Right ventricle myocardium inferior (tissue), 1 donor: ENCODE measurements at regions not wholly inside any gene's neighbourhood (a gene's known extent, or its start where the extent isn't known, plus 50 kb on each side); places are given as distances from the start of the nearest gene placed in this dataset.
A peak's percentile ranks its signal among the peaks of the same experiment; 100 is the strongest.
"Not testable (repeated sequence)": the region's sequence is repeated elsewhere in the genome, so short reads cannot be mapped to it uniquely, and the experiment has no call there.

Experiments
- ATAC-seq: fragments of 200-7000 bp; cut with Tn5 transposase; one replicate; pipeline ENCODE4 v1.9.1; 2020; ENCODE audit warnings: mild to moderate bottlenecking, moderate library complexity
- DNase-seq: peaks from one replicate; pipeline ENCODE4 v3.0.0; 2021; ENCODE audit errors: missing footprints
- intact Hi-C: fragments of 100-400 bp; cut with DNase I; formaldehyde crosslinking; loops from one replicate; pipeline ENCODE4 v1.11.0; 2022
- donor health status: DM: no; HTN: yes; CAD: no; lungs with severe emphysema.

DNA sequence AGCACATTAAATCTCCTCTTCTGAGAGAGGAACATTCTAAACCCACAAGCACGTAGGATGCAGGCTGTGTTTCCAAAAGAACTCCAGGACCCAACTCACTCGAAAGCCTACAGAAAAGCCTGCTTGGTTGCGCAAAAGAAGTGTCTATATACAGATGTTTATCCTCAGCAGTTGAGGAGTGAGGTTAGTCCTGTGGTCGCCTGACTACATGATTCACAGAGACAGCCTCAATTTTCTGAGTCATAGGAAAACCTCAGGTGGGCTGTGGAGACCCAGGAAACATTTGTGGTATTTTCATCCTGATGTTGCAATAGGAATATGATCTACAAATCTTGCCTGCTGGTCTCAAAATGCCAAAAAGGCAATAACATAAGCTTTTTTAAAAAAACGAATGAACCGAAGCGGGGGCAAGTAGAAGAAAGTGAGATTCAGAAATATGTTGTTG is 183.8 kb upstream of the THRB start:
- DNase-seq (no peak), ATAC-seq (no peak)

DNA sequence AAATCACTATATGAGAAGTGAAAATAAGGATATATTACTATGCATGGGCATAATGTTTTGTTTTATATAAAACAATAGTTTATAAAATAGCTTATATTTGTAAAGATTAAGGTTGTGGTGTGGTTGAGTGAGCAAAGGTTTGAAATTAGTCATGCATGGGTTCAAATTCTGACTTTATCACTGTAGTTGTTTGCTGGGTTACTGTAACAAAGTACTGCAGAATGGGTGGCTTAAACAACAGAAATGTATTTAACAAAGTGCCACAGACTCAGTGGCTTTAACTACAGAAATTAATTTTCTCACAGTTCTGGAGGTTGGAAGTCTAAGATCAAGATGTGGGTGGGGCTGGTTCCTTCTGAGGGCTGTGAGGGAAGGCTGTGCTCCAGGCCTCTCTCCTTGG is 184.8 kb upstream of the THRB start:
- DNase-seq (no peak), ATAC-seq (no peak)
- intact Hi-C loops = no loop called here

More for the DNA sequence above, 183.8 kb upstream of the THRB start:
- intact Hi-C loops = no loop called here

DNA sequence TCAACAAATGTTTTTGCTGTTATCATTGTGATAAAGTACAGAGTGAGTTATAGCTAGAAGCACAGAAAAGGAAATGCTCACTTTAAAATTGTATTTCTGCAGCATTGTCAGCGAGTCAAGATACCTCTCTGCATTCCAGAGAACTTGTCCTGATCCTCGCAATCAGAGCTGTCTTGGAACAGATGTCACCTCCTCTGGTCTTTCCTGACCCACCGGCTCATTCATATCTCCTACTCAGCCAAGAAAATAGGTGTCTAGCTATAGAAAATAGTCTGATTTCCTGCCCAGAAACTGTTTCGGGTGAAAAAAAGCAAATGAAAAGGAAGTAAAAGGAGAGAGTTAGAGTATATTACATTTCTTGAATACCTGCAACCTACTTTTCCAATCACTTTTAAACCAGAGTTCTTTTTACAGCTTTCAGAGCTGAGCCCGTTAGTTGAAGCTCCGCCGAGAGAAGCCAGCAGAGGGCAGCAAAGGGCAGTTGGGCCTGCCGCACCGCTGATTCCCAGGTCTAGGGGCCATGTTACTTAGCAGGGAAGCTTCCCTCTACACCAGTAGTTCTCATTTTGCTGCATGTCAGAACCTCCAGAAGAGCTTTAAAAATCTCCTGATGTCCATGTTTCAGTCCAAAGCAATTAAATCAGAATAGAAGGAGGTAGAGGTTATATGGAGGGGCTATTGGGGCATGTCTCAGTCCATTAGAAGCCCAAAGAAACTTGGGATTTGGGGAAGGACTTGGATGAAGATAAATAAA is 185.7 kb upstream of the THRB start:
- peak; percentile 52 for ATAC-seq
- intact Hi-C loops = loop anchor here (5.0 kb wide), 1 partner anchor 793 kb away; no protein-coding TSS in a partner anchor
- DNase-seq = peak; percentile 73

DNA sequence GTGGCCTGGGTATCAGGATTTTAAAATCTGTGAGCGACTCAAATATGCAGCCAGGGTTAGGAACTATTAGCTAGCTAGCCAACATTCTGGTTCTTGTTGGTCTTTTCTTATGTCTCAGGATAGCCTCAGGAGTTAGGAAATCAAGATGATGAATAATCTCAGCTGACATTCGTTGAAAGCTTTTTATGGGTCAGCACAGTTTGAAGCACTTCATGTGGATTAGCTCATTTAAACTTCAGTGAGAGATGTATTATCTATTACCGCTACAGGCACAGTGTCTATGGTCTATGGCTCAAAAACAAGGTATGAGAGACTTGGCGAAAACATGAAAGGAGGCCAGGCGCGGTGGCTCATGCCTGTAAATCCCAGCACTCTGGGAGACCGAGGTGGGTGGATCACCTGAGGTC is 187.5 kb upstream of the THRB start:
- intact Hi-C loops = loop anchor here (2.0 to 5.0 kb wide), 2 partner anchors 683 to 795 kb away; no protein-coding TSS in a partner anchor
- no peak for DNase-seq
- no peak for ATAC-seq

DNA sequence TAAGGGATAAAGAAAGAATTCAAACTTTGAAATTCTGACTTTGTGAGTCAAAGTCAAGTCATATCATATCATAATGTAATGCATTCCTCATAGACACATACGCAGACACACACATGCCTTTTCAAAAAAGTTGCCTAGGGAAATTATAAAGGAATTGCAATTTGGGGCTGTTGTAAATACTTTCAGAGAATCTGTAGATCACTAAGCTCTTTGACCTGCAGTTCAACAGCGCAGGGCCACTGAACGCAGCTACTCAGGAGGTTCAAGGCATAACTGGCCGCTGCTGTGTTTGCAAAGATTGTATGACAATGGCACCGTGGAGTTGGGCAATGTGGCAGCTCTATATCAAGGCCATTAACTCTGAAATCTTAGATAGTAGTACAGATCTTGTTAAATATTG is 188.4 kb upstream of the THRB start:
- intact Hi-C loops = loop anchor here (2.0 to 5.0 kb wide), 2 partner anchors 684 to 796 kb away; no protein-coding TSS in a partner anchor
- ATAC-seq (no peak), DNase-seq (no peak)

DNA sequence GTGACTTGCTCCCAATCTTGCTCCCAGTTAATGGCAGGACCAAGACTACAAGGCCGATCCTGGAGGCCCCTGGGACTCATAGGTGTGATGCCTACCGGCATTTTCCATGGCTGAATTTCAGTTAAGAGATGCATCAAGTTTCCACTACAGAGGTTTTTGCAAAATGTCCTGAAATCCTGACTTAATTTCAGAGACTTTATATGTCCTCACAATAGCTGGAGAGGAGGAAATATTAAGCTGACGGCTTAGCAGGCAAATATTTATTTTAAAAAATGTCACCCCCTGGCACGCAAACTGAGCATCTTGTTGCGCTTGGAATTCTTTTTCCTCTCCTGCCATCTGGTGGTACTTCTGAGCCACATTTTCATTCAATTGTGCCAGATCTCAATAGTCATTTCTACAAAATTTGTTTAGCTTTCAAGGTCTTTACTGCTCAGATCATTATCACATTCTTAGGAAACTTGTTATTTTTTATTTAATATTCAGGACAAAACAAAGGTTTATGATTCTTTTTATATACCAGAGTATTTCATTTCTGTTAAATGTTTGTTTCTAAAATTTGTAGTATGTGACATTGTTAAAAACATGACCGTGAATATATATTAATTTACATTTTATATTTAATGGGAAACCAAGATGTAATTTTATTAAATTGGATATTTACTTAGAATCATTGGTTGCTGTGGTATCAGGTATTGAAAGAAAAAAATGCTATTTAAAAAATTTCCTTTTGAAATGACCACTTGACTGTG is 189.2 kb upstream of the THRB start:
- DNase-seq (no peak), ATAC-seq (no peak)
- intact Hi-C loops = loop anchor here (2.0 to 5.0 kb wide), 2 partner anchors 685 to 797 kb away; no protein-coding TSS in a partner anchor

DNA sequence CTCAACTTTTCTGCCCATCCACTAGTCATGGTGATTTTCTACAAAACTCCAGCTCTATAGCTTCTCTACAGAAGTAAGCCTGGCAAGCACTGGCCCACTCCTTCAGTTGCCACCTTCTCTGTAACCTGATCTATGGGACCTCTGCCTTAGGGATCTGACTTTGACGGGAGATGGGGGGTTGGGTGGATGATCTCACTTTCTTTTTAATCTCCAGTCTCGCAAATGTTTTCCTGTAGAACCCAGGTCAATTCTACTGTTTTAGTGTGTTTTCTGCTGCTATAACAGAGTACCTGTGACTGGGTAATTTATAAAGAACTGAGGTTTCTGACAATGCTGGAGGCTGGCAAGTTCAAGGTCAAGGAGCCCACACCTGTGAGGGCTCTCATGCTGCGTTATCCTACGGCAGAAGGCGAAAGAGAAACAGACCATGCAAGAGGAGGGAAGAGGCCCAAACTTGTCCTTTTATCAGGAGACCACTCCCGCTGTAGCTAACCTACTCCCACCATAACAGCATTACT is 189.9 kb upstream of the THRB start:
- ATAC-seq (no peak), DNase-seq (no peak)
- intact Hi-C loops = loop anchor here (5.0 kb wide), 1 partner anchor 797 kb away; no protein-coding TSS in a partner anchor

DNA sequence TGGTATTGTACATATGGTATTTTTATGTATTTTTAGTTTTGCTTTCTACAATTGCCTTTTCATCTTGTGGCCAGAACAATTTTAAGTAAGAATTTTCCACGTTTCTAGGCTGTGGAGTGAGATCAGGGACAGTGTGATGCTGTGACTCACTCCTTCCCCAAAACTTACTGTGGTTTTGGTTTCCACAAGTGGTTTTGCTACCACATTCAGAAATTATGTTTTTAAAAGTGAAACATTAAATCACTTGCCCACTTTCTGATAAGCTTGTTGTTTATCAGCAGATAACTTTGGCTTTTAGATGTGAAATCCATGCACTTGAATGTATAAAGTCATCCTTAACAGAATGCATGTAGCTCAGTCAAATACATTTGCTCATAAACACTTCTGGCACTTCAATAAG is 192.2 kb upstream of the THRB start:
- intact Hi-C loops = no loop called here
- no peak for ATAC-seq
- no peak for DNase-seq

DNA sequence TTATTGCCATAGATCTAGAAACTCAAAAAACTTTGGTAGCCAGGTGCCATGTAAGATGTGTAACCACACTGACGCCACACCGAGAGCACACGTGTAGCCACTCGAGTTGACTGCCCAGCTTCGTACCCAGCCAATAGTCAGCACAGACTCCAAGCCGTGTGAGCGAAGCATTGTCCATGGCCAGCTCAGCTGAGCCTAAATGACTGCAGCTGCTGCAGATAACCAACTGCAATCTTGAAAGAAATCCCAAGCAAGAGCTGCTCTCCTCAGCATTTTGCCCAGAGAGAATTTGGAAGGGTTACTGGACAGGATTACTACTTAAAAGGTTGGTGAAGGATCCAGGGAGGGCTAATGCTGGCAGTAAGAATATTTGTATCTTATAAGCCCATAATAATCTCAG is 193.0 kb upstream of the THRB start:
- ATAC-seq (no peak), DNase-seq (no peak)
- intact Hi-C loops = no loop called here

DNA sequence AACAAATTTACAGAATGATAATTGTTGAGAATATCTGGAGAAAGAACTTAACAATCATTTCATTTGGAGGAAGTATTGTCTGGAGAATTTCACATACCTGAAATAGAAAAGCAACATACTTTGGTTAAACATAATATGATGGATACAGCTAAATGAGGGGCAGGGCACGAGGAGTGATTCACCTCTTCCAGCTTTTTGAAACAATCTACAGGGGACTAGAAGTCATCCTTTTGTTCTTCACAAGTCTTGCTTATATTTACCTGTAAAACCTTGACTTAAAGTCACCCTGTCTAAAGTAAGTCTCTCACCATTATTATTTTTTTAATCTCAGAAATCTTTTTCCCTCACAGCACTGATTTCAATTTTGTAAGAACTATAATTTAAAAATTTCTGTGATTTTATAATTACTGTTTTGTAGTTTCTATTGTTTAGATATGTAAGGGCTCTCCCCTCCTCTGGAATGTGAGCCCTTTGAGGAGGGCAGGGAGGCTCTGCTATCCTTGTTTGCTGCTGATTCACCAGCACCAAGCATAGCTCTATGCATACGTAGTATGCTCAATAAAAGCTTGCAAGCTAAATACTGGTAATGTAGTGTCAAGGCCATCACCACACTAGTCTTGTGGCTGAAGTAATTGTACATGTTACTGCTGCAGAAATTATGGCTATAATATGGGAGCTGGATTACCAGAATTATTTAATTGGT is 193.9 kb upstream of the THRB start:
- ATAC-seq = no peak
- DNase-seq = no peak
- intact Hi-C loops = no loop called here

DNA sequence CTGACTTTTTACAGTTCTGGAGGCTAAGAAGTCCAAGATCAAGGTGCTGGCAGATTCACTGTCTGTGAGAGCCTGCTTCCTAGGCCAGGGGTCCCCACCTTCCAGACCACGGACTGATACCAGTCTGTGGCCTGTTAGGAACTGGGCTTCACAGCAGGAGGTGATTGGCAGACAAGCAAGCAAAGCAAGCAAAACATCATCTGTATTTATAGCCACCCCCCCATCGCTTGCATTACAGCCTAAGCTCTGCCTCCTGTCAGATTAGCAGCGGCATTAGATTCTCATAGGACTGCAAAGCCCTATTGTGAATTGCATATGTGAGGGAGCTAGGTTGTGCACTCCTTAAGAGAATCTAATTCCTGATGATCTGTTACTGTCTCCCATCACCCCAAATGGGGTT is 194.7 kb upstream of the THRB start:
- intact Hi-C loops = no loop called here
- no peak for ATAC-seq
- no peak for DNase-seq

DNA sequence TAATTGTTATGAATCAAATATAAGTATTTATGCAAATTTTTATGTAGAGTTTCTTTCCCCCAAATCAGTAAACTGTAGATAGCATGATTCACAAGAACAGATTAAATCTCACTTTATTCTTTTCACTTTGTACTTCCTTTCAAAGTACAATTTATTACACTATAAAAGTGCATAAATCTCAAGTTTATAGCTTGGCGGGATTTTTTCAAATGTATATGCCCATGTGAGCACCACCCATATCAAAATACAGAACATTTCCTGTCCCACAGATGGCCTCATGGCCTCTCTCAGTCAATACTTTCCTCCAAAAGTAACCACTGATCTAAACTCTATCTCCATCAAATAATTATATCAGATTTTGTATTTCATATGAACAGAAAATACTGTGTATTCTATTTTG is 196.1 kb upstream of the THRB start:
- ATAC-seq (no peak), DNase-seq (no peak)
- intact Hi-C loops = no loop called here

DNA sequence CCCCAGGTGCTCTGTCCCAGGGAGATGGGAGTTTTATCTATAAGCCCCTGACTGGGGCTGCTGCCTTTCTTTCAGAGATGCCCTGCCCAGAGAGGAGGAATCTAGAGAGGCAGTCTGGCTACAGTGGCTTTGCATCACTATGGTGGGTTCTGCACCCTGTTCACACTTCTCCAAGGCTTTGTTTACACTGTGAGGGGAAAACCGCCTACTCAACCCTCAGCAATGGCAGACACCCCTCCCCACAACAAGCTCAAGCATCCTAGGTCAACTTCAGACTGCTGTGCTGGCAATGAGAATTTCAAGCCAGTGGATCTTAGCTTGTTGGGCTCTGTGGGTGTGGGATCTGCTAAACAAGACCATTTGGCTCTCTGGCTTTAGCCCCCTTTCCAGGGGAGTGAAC is 204.4 kb upstream of the THRB start:
- not testable (repeated sequence) for DNase-seq

DNA sequence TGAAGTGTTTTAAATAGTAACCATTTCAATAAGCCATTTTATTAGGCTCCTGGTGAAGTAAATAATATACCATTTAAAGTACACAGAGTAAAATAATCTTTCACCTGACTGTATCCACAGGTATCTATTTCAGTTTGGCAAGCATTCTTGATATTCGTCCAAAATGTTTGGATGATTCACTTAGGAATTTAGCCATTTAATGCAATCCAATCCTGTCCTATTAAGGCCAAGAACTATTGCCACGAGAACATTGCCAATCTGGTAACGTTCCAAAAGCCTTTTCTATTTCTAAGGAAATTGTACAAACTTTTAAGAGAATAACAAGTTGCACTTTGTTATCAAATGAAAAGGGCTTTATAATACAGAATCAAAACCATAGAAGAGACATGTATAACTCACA is 209.8 kb upstream of the THRB start:
- DNase-seq (no peak), ATAC-seq (no peak)
- intact Hi-C loops = no loop called here

More for the DNA sequence above, 204.4 kb upstream of the THRB start:
- ATAC-seq, intact Hi-C loops: not testable (repeated sequence)

DNA sequence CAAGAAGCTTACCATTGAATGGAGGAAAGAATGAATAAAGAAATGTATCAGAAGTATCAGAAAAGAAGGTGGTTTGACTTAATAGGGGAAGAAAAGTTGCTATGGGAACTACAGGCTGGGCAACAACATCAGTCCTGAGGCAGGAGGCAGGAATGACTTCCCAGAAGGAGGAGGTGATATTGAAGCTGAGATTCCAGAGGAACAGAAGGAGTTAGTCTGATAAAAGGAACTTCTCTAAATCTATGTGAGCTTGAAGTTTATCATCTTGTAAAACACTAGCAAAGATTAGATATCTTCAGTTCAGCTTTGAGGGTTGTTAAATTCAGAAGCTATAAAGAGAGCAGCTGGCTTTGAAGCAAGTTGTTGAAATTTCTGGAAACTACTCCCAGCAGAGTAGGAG is 213.3 kb upstream of the THRB start:
- intact Hi-C loops = no loop called here
- ATAC-seq (no peak), DNase-seq (no peak)

DNA sequence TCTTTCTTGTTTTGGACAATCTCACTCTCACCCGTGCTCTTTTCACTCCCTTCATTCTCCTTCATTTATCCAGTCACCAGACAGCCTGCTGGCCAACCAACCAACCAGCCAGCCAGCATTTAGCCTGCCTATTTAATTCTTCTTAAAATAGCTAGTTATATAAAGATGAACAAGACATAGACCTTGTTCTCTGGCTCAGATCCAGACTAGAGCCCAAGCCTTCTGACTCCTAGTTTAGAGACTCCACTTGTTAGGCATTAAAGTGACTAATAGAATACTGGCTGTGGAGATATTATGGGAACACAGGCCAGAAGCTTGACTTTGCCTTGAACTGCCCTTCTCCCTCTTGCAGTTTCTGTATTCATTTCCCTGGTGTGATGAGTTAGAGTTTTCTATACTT is 215.3 kb upstream of the THRB start:
- ATAC-seq (no peak), DNase-seq (no peak)
- intact Hi-C loops = no loop called here

DNA sequence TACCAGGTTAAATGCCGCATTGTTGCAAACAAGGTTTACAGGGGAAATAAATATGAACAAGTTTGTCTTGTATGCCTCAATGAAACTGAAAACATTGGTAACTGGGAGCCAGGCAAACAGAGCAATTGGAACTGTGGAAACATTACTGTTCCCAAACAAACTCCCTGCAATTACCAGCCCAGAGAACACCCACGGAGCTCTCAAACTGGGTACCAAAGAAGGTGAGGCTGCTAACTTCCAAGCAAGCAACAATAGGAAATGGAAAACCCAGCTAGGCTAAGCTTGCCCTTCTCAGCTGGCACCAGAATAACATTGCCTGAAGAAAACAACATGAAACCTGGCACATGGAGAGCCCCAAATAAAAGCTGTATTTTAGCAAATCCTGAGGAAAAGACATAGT is 218.9 kb upstream of the THRB start:
- intact Hi-C loops = no loop called here
- ATAC-seq (no peak), DNase-seq (no peak)

DNA sequence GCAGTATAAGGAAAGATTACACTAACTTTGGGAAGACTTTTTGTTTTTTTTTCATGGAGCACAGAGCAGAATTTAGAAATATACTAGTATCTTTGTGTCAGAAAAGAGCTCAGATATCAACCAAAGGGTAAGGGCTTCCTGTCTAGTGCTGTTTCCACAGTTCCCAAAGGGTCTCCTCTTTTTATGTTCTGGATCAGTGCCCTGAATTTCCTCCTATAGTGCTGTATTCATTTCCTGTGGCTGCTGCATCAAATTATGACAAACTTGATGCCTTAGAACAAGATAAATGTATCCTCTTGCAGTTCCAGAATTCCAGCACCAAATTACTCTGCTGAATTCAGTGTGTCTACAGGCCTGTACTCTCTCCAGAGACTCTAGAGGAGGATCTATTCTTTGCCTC is 219.8 kb upstream of the THRB start:
- no peak for DNase-seq
- intact Hi-C loops = no loop called here
- ATAC-seq = no peak

DNA sequence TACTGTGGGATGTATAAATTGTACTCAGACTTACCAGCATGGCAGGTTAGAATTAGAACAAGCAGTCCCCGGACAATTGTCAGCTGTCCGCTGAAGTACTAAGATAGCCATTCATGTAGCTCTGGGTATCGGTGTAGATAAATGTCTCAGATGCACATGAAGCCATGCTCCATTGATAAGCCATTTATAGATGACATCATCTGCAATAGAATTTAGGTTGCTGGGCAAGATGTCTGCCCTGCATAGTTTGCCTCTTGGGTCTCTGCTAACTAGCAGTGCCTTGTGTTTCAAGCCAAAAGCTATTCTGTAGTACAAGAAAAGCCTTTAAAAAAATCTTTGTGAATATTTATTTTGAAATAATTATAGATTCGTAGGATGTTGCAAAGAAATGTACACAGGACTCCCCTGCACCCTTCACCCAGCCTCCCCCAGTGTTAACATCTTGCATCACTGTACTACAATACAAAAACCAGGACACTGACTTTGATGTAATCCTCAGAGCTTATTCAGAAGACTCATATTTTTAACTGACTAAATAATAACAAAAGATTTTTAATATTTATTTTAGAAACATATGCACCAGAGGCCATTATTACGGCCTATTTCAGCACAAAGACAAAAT is 220.6 kb upstream of the THRB start:
- DNase-seq (no peak), ATAC-seq (no peak)
- intact Hi-C loops = no loop called here
